ENCODE measurements at regions not wholly inside any gene's neighbourhood (a gene's known extent, or its start where the extent isn't known, plus 50 kb on each side); places are given as distances from the start of the nearest gene placed in this dataset.

DNA sequence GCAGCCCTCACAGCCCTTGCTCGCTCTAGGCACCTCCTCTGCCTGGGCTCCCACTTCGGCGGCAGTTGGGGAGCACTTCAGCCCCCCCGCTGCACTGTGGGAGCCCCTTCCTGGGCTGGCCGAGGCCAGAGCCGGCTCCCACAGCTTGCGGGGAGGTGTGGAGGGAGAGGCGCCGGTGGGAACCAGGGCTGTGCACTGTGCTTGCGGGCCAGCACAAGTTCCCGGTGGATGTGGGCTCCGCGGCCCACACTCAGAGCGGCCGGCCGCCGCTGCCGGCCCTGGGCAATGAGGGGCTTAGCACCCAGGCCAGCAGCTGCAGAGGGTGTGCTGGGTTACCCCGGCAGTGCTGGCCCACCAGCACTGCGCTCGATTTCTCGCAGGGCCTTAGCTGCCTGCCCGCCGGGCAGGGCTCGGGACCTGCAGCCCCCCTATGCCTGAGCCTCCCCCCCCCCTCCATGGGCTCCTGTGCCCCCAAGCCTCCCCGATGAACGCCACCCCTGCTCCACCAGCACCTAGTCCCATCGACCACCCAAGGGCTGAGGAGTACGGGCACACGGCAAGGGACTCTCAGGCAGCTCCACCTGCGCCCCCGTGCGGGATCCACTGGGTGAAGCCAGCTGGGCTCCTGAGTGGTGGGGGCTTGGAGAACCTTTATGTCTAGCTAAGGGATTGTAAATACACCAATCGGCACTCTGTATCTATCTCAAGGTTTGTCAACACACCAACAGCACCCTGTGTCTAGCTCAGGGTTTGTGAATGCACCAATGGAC is 224.8 kb downstream of the ZNF608 start:
- no peak overlapping the region for H3K4me3 ChIP-seq (ENCODE audit: low read length in 2 of 2)
- H3K36me3 ChIP-seq (ENCODE audit: control insufficient read depth in 2 of 2, insufficient read depth in 2 of 2, low read length in 2 of 2), result no peaks in the 10 kb centered on the region
- H3K27ac ChIP-seq (ENCODE audit: low read depth in 2 of 2, low read length in 2 of 2), result no peak overlapping the region
- no peaks in the 10 kb centered on the region for H3K9me3 ChIP-seq (ENCODE audit: control insufficient read depth in 2 of 2, low read length in 2 of 2)
- no peaks in the 10 kb centered on the region for H3K27me3 ChIP-seq (ENCODE audit: control insufficient read depth in 2 of 2, insufficient read depth in 2 of 2, low read length in 2 of 2)
- H3K9ac ChIP-seq (ENCODE audit: low read depth in 1 of 2, low read length in 2 of 2), result no peak overlapping the region
- H3K4me1 ChIP-seq (ENCODE audit: control insufficient read depth in 2 of 2, insufficient read depth in 2 of 2, low read length in 2 of 2), result no peaks in the 10 kb centered on the region

DNA sequence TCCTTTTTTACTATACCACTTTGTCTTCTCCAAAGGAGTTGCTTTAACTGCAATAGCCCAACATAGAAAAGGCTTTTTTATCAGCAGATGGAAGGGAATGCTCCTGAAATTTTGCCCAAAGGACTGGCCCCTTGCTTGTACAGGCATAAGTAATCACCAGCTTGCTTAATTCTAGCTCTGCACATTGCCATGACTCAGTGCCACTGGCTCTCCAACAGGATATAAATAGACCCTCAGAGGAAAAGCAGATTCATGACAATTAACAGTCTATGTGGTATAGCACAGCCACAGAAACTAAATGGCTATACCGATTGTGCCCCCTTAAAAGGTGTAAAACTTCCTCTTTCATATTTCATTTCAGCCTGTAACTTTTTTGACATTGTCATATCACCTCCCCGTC is 227.0 kb downstream of the ZNF608 start:
- no peak overlapping the region for H3K9ac ChIP-seq (ENCODE audit: low read depth in 1 of 2, low read length in 2 of 2)

DNA sequence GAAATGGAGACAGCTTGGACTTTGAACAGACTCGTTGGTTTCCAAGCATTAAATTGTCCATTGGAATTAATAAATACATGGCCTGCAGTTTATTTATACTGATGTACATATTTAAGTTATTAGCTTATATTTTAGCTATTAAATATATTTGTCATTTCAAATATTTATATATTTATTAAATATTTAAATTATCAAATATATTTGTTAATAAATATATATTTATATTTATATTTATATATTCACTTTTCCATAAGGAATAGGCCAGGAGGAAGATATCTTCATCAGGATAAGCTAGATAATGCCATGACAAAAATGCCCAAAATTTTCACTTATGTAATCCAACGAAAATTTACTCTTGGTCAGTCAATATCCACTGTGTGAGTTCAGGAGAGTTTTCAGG is 229.9 kb downstream of the ZNF608 start:
- Histone ChIP-seq H3K4me3 (ENCODE audit: low read length in 2 of 2) (no peak overlapping the region), H3K4me1 (ENCODE audit: control insufficient read depth in 2 of 2, insufficient read depth in 2 of 2, low read length in 2 of 2) (no peaks in the 10 kb centered on the region), H3K36me3 (ENCODE audit: control insufficient read depth in 2 of 2, insufficient read depth in 2 of 2, low read length in 2 of 2) (no peaks in the 10 kb centered on the region), H3K27ac (ENCODE audit: low read depth in 2 of 2, low read length in 2 of 2) (no peak overlapping the region), H3K9me3 (ENCODE audit: control insufficient read depth in 2 of 2, low read length in 2 of 2) (no peaks in the 10 kb centered on the region), H3K9ac (ENCODE audit: low read depth in 1 of 2, low read length in 2 of 2) (no peak overlapping the region), H3K27me3 (ENCODE audit: control insufficient read depth in 2 of 2, insufficient read depth in 2 of 2, low read length in 2 of 2) (no peaks in the 10 kb centered on the region)

More for the DNA sequence above, 227.0 kb downstream of the ZNF608 start:
- H3K36me3 ChIP-seq (ENCODE audit: control insufficient read depth in 2 of 2, insufficient read depth in 2 of 2, low read length in 2 of 2), result no peaks in the 10 kb centered on the region
- no peaks in the 10 kb centered on the region for H3K9me3 ChIP-seq (ENCODE audit: control insufficient read depth in 2 of 2, low read length in 2 of 2)
- no peaks in the 10 kb centered on the region for H3K27me3 ChIP-seq (ENCODE audit: control insufficient read depth in 2 of 2, insufficient read depth in 2 of 2, low read length in 2 of 2)
- no peak overlapping the region for H3K4me3 ChIP-seq (ENCODE audit: low read length in 2 of 2)
- no peaks in the 10 kb centered on the region for H3K4me1 ChIP-seq (ENCODE audit: control insufficient read depth in 2 of 2, insufficient read depth in 2 of 2, low read length in 2 of 2)
- no peak overlapping the region for H3K27ac ChIP-seq (ENCODE audit: low read depth in 2 of 2, low read length in 2 of 2)

DNA sequence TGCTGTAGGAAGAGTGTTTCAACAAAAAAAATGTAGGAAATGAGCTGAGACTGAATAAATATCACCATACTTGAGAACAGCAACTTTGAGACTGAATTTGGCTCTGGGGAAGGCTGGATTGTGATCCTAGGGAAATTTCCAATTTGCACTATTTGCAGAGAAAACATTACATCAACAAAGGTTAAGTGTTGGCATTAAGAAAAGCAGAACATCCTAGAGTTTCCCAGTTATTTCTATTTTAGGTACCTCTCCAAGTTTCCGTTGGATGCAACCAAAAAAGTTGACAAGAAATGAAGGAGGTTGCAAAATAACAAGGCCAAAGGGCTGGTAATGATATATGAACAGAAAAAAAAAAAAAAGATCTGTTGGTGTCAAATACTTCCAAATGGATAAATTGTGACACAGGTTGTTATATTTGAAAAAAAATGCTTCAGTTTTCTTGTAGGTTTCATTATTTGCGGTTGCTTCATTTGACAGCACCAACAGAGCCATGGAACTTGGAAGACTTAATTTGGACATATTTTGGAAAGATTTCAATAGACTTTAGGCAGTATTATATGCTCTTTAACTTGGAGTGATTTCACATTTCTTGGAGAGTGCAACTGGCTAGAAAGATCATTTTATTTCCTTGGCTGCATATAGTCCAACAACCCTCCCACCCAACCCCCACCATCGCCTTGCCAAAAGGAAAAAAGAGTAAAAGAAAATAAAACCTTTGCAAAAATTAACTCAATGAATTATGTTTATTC is 230.8 kb downstream of the ZNF608 start:
- no peak overlapping the region for H3K4me3 ChIP-seq (ENCODE audit: low read length in 2 of 2)

DNA sequence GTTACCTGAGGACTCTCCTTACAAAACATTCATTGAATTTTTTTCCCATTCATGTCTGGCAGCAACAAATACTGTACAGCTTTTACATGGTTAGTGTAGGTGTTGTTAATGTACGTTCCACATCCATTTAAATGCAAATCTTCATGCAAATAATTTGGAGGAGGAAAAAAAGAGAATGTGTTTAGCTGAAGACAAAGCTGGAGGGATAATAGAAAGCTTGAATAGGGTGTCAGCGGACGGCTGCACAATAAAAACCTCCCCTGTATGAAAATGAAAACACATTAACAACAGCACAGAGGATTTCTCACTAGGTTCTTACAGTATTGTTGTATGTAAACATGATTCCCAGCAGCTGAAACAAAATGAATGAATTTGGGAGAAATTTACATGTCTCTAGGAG is 231.5 kb downstream of the ZNF608 start:
- Histone ChIP-seq H3K9me3 (ENCODE audit: control insufficient read depth in 2 of 2, low read length in 2 of 2) (no peaks in the 10 kb centered on the region), H3K27ac (ENCODE audit: low read depth in 2 of 2, low read length in 2 of 2) (no peak overlapping the region), H3K4me1 (ENCODE audit: control insufficient read depth in 2 of 2, insufficient read depth in 2 of 2, low read length in 2 of 2) (no peaks in the 10 kb centered on the region), H3K9ac (ENCODE audit: low read depth in 1 of 2, low read length in 2 of 2) (no peak overlapping the region), H3K27me3 (ENCODE audit: control insufficient read depth in 2 of 2, insufficient read depth in 2 of 2, low read length in 2 of 2) (no peaks in the 10 kb centered on the region), H3K36me3 (ENCODE audit: control insufficient read depth in 2 of 2, insufficient read depth in 2 of 2, low read length in 2 of 2) (no peaks in the 10 kb centered on the region), H3K4me3 (ENCODE audit: low read length in 2 of 2) (no peak overlapping the region)

More for the DNA sequence above, 230.8 kb downstream of the ZNF608 start:
- Histone ChIP-seq H3K4me1 (ENCODE audit: control insufficient read depth in 2 of 2, insufficient read depth in 2 of 2, low read length in 2 of 2) (no peaks in the 10 kb centered on the region), H3K27me3 (ENCODE audit: control insufficient read depth in 2 of 2, insufficient read depth in 2 of 2, low read length in 2 of 2) (no peaks in the 10 kb centered on the region), H3K36me3 (ENCODE audit: control insufficient read depth in 2 of 2, insufficient read depth in 2 of 2, low read length in 2 of 2) (no peaks in the 10 kb centered on the region), H3K9me3 (ENCODE audit: control insufficient read depth in 2 of 2, low read length in 2 of 2) (no peaks in the 10 kb centered on the region), H3K27ac (ENCODE audit: low read depth in 2 of 2, low read length in 2 of 2) (no peak overlapping the region), H3K9ac (ENCODE audit: low read depth in 1 of 2, low read length in 2 of 2) (no peak overlapping the region)

DNA sequence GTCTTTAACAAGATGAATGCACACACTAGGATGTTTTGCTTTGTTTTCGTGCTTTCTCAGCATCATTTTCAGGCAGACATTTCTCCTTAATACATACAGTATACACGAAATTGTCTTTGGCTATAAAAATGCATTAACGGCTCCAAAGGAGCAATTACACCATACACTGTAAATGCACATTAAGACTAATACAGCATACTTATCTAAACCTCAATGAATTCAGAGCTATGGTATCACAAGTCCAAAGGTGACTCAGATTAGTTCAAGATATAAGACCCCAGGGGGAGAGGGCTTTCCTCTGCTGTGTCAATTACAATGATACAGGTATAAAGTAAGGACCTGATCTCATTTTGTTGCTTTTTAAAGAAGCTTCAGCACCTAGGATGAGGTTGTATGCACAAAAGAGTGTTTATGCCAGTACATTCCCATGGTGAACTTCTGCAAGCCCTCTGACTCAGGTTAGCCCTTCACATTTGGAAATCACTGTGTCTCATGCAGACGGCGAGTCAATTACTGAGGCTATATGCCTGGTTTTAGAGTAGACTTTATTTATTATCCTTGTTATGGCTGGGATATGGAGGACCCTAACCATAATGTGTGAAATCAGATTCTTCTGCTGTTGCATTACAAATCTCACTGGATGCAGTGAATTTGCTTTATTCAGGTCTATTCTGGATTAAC is 233.3 kb downstream of the ZNF608 start:
- Histone ChIP-seq H3K36me3 (ENCODE audit: control insufficient read depth in 2 of 2, insufficient read depth in 2 of 2, low read length in 2 of 2) (no peaks in the 10 kb centered on the region), H3K9me3 (ENCODE audit: control insufficient read depth in 2 of 2, low read length in 2 of 2) (no peaks in the 10 kb centered on the region), H3K4me1 (ENCODE audit: control insufficient read depth in 2 of 2, insufficient read depth in 2 of 2, low read length in 2 of 2) (no peaks in the 10 kb centered on the region)

DNA sequence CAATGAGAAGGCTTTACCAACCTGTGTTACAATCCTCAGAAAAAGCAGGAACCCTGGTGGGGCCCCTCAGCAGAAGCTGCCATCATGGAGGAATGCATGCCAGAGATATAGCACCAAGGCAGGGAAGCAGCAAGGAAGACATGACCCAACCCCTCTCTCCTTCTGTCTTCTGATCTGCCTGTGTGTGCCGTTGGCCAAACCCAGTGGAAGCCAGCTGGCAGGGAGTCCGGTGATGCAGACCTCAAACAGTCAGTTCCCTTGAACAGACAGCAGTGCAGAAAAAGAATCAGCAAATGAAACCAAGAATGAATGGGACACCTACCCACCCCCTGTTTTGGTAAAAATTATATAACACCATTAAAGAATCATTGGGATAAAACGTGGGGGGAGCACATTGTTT is 234.2 kb downstream of the ZNF608 start:
- no peak overlapping the region for H3K27ac ChIP-seq (ENCODE audit: low read depth in 2 of 2, low read length in 2 of 2)
- H3K4me1 ChIP-seq (ENCODE audit: control insufficient read depth in 2 of 2, insufficient read depth in 2 of 2, low read length in 2 of 2), result no peaks in the 10 kb centered on the region
- H3K9ac ChIP-seq (ENCODE audit: low read depth in 1 of 2, low read length in 2 of 2), result no peak overlapping the region
- no peaks in the 10 kb centered on the region for H3K36me3 ChIP-seq (ENCODE audit: control insufficient read depth in 2 of 2, insufficient read depth in 2 of 2, low read length in 2 of 2)
- no peak overlapping the region for H3K4me3 ChIP-seq (ENCODE audit: low read length in 2 of 2)
- H3K9me3 ChIP-seq (ENCODE audit: control insufficient read depth in 2 of 2, low read length in 2 of 2), result no peaks in the 10 kb centered on the region
- H3K27me3 ChIP-seq (ENCODE audit: control insufficient read depth in 2 of 2, insufficient read depth in 2 of 2, low read length in 2 of 2), result no peaks in the 10 kb centered on the region

More for the DNA sequence above, 233.3 kb downstream of the ZNF608 start:
- no peak overlapping the region for H3K27ac ChIP-seq (ENCODE audit: low read depth in 2 of 2, low read length in 2 of 2)
- no peak overlapping the region for H3K9ac ChIP-seq (ENCODE audit: low read depth in 1 of 2, low read length in 2 of 2)
- H3K4me3 ChIP-seq (ENCODE audit: low read length in 2 of 2), result no peak overlapping the region
- no peaks in the 10 kb centered on the region for H3K27me3 ChIP-seq (ENCODE audit: control insufficient read depth in 2 of 2, insufficient read depth in 2 of 2, low read length in 2 of 2)

DNA sequence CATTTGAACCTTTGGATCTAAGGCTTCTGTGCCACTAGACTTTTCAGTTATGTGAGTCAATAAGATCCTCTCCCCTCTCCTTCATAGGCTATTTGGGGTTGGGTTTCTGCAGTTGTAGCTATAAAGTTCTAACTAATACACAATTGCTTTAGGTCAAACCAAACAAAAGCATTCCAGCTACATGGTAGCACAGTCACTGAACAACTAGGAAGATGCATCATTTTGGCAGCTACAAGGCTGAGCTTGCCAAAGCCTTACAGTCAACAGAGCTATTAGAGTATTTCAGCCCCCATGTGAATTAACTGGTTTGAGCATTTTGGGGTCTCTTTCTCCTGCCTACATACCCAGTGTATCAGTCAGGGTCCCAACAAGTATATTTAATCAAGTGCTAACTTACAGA is 234.6 kb downstream of the ZNF608 start:
- no peak overlapping the region for H3K4me3 ChIP-seq (ENCODE audit: low read length in 2 of 2)

DNA sequence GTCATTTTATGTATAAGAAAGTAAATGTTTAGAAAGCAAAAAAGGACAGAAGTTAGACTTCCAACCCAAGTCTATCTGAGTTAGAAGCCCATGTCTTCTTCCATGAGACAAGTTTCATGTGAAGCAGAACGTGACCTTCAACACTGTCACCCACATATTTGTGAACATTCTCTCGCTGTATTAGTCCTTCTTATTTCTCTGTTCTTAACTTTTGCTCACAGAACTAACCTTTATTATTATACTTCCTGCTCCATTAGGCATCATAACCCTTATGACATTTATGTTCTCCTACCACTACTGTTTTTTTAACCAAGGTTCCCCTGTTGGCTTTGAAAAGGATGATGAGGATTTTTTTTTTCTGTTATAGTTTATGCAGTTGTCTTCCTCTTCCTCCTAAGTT is 238.8 kb downstream of the ZNF608 start:
- no peaks in the 10 kb centered on the region for H3K4me1 ChIP-seq (ENCODE audit: control insufficient read depth in 2 of 2, insufficient read depth in 2 of 2, low read length in 2 of 2)
- no peak overlapping the region for H3K4me3 ChIP-seq (ENCODE audit: low read length in 2 of 2)
- no peaks in the 10 kb centered on the region for H3K9me3 ChIP-seq (ENCODE audit: control insufficient read depth in 2 of 2, low read length in 2 of 2)
- no peaks in the 10 kb centered on the region for H3K36me3 ChIP-seq (ENCODE audit: control insufficient read depth in 2 of 2, insufficient read depth in 2 of 2, low read length in 2 of 2)
- H3K9ac ChIP-seq (ENCODE audit: low read depth in 1 of 2, low read length in 2 of 2), result no peak overlapping the region
- no peaks in the 10 kb centered on the region for H3K27me3 ChIP-seq (ENCODE audit: control insufficient read depth in 2 of 2, insufficient read depth in 2 of 2, low read length in 2 of 2)
- H3K27ac ChIP-seq (ENCODE audit: low read depth in 2 of 2, low read length in 2 of 2), result no peak overlapping the region

More for the DNA sequence above, 234.6 kb downstream of the ZNF608 start:
- Histone ChIP-seq H3K4me1 (ENCODE audit: control insufficient read depth in 2 of 2, insufficient read depth in 2 of 2, low read length in 2 of 2) (no peaks in the 10 kb centered on the region), H3K36me3 (ENCODE audit: control insufficient read depth in 2 of 2, insufficient read depth in 2 of 2, low read length in 2 of 2) (no peaks in the 10 kb centered on the region), H3K27ac (ENCODE audit: low read depth in 2 of 2, low read length in 2 of 2) (no peak overlapping the region), H3K9ac (ENCODE audit: low read depth in 1 of 2, low read length in 2 of 2) (no peak overlapping the region), H3K27me3 (ENCODE audit: control insufficient read depth in 2 of 2, insufficient read depth in 2 of 2, low read length in 2 of 2) (no peaks in the 10 kb centered on the region), H3K9me3 (ENCODE audit: control insufficient read depth in 2 of 2, low read length in 2 of 2) (no peaks in the 10 kb centered on the region)

Measured in mucosa of rectum (tissue), 2 donors.